IMR-90 (cell line): ENCODE measurements at regions not wholly inside any gene's neighbourhood (a gene's known extent, or its start where the extent isn't known, plus 50 kb on each side); places are given as distances from the start of the nearest gene placed in this dataset.
"Not testable (repeated sequence)": the region's sequence is repeated elsewhere in the genome, so short reads cannot be mapped to it uniquely, and the experiment has no call there.

ENCODE experiments used
- ATAC-seq: fragments of 200-7000 bp; cut with Tn5 transposase; 2 replicates; pipeline ENCODE4 v1.9.1; 2020; ENCODE audit warnings: low read depth, mild to moderate bottlenecking, moderate library complexity
- BruUV-seq: library from RNA; stranded (reverse); fragments of 400-500 nt; replicated peaks from 2 replicates; lab custom pipeline; 2021; lab: Mats Ljungman, UMichigan
- CTCF ChIA-PET: fragments of 300-600 bp; formaldehyde crosslinking; extraction: SDS; loops from one replicate; lab custom pipeline; 2021; ENCODE audit warnings: antibody characterized with exemption; lab: Yijun Ruan, JAX
- POLR2A ChIA-PET: fragments of 300-600 bp; sonication (Branson Sonifier 250); formaldehyde crosslinking; loops from one replicate; lab custom pipeline; 2022; ENCODE audit warnings: antibody characterized with exemption; ENCODE audit not compliant: unreplicated experiment; lab: Charles Lee
- DNase-seq: peaks from one replicate; pipeline ENCODE4 v3.0.0; 2013
- H2AFZ ChIP-seq: replicated peaks from 2 replicates; pipeline ENCODE3; 2013; ENCODE audit warnings: low read length, mild to moderate bottlenecking; ENCODE audit not compliant: poor library complexity
- H2AK5ac ChIP-seq: 2 replicates; pipeline ENCODE4 v1.6.1; 2013; ENCODE audit warnings: low read depth, low read length, inconsistent platforms
- H2AK9ac ChIP-seq: replicated peaks from 2 replicates; pipeline ENCODE3; 2013; ENCODE audit warnings: mild to moderate bottlenecking, low read depth, low read length, moderate library complexity; ENCODE audit not compliant: poor library complexity
- H2BK120ac ChIP-seq: 2 replicates; pipeline ENCODE4 v1.6.1; 2013; ENCODE audit warnings: low read depth, low read length, inconsistent platforms
- H2BK15ac ChIP-seq: 3 replicates; pipeline ENCODE4 v1.6.1; 2013; ENCODE audit warnings: low read depth, low read length, inconsistent platforms
- H2BK20ac ChIP-seq: 2 replicates; pipeline ENCODE4 v1.6.1; 2013; ENCODE audit warnings: low read depth, mild to moderate bottlenecking, inconsistent platforms, low read length, moderate library complexity
- H2BK5ac ChIP-seq: 2 replicates; pipeline ENCODE4 v1.6.1; 2013; ENCODE audit warnings: mild to moderate bottlenecking, low read depth, low read length, inconsistent platforms; ENCODE audit not compliant: poor library complexity, severe bottlenecking
- H3K14ac ChIP-seq: replicated peaks from 2 replicates; pipeline ENCODE4 v1.6.1; 2013; ENCODE audit warnings: low read depth, low read length, inconsistent platforms
- H3K18ac ChIP-seq: 2 replicates; pipeline ENCODE4 v1.6.1; 2013; ENCODE audit warnings: low read depth, low read length, control low read depth
- H3K23ac ChIP-seq: 2 replicates; pipeline ENCODE4 v1.6.1; 2013; ENCODE audit warnings: low read depth, low read length, inconsistent platforms
- H3K27ac ChIP-seq: 2 replicates; pipeline ENCODE4 v1.5.1; 2013; ENCODE audit warnings: mild to moderate bottlenecking, control low read depth, low read length; ENCODE audit not compliant: insufficient read depth
- H3K27me3 ChIP-seq: 2 replicates; pipeline ENCODE4 v1.6.1; 2013; ENCODE audit warnings: low read length; ENCODE audit not compliant: control insufficient read depth, insufficient read depth
- H3K36me3 ChIP-seq: 2 replicates; pipeline ENCODE4 v1.6.1; 2013; ENCODE audit warnings: low read length, mixed read lengths; ENCODE audit not compliant: control insufficient read depth, insufficient read depth
- H3K4ac ChIP-seq: 2 replicates; pipeline ENCODE4 v1.6.1; 2013; ENCODE audit warnings: low read depth, low read length, inconsistent platforms
- H3K4me1 ChIP-seq: 2 replicates; pipeline ENCODE4 v1.6.1; 2013; ENCODE audit warnings: low read length, mixed read lengths; ENCODE audit not compliant: control insufficient read depth, insufficient read depth
- H3K4me2 ChIP-seq: 2 replicates; pipeline ENCODE4 v1.6.1; 2013; ENCODE audit warnings: low read depth, mild to moderate bottlenecking, control low read depth, low read length, moderate library complexity
- H3K4me3 ChIP-seq: 2 replicates; pipeline ENCODE4 v1.5.1; 2013; ENCODE audit warnings: low read depth, mild to moderate bottlenecking, control low read depth, low read length, moderate library complexity; ENCODE audit not compliant: insufficient read depth
- H3K56ac ChIP-seq: 2 replicates; pipeline ENCODE4 v1.6.1; 2013; ENCODE audit warnings: low read length, inconsistent platforms; ENCODE audit not compliant: insufficient read depth; ENCODE audit errors: extremely low read depth
- H3K79me1 ChIP-seq, 2 experiments: 2 replicates each; pipeline ENCODE4 v1.6.1; 2013; ENCODE audit warnings: low read length in 2 of 2, inconsistent platforms in 1 of 2, low read depth in 1 of 2
- H3K9ac ChIP-seq: 2 replicates; pipeline ENCODE4 v1.6.1; 2013; ENCODE audit warnings: low read depth, low read length, control low read depth
- H3K9me1 ChIP-seq: 2 replicates; pipeline ENCODE4 v1.6.1; 2013; ENCODE audit warnings: low read length, inconsistent platforms; ENCODE audit not compliant: insufficient read depth
- H3K9me3 ChIP-seq: 2 replicates; pipeline ENCODE4 v1.6.1; 2013; ENCODE audit warnings: low read length; ENCODE audit not compliant: control insufficient read depth, insufficient read depth
- H4K20me1 ChIP-seq: 2 replicates; pipeline ENCODE4 v1.6.1; 2013; ENCODE audit warnings: low read length, inconsistent platforms; ENCODE audit not compliant: insufficient read depth
- H4K5ac ChIP-seq: 2 replicates; pipeline ENCODE4 v1.6.1; 2013; ENCODE audit warnings: mild to moderate bottlenecking, low read depth, low read length, control low read depth
- H4K8ac ChIP-seq, 2 experiments: 2 replicates each; pipeline ENCODE4 v1.6.1; 2013; ENCODE audit warnings: low read depth in 2 of 2, low read length in 2 of 2, control low read depth in 1 of 2, inconsistent platforms in 1 of 2
- H4K91ac ChIP-seq: 2 replicates; pipeline ENCODE4 v1.6.1; 2013; ENCODE audit warnings: low read depth, low read length, inconsistent platforms; ENCODE audit not compliant: insufficient read depth
- WGBS, 2 experiments: methylation state at CpG; one replicate each; pipeline versions ENCODE4 v1.1.5 to v1.1.7; 2013; ENCODE audit warnings: missing lambda C conversion rate in 2 of 2; ENCODE audit not compliant: insufficient read length in 1 of 2; ENCODE audit errors: extremely low coverage in 2 of 2; 5-methylcytosine and 5-hydroxymethylcytosine counted together
- dilution Hi-C: fragments of 300-500 bp; cut with HindIII; formaldehyde crosslinking; loops from one replicate; pipeline ENCODE4 v1.14.3; 2018; ENCODE audit warnings: low sequenced_read_pairs; ENCODE audit not compliant: unreplicated experiment
- in situ Hi-C: fragments of 300-500 bp; cut with MboI; formaldehyde crosslinking; loops from 3 replicates; pipeline ENCODE4 v1.14.3; 2019; ENCODE audit warnings: low sequenced_read_pairs, inconsistent platforms, mixed read lengths
- intact Hi-C: fragments of 100-400 bp; cut with micrococcal nuclease; formaldehyde crosslinking; loops from 2 replicates; pipeline ENCODE4 v1.10.0; 2022

DNA sequence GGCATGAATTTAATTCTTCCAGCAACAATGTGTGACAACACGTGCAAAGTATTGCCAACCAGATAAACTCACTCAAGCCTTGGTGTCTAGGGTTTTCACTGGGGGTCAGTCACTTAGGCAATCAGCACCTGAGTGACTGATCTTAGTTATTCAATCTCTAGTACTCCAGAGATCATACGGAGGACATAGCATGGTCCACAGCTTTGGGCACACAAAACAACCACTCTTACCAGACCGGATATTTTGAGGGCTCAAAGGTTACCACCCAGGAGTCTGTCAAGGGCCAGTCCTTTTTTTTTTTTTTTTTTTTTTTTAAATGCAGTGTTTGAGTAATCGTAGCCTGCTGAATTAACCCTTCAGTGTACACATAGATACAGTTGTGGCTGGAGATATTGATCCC, 699.2 kb downstream of the PRIM2 start:
- in situ Hi-C loops: not testable (repeated sequence)

GRCh38 chr6:58028188-58028587, 710.8 kb downstream of the PRIM2 start:
- H2AK9ac ChIP-seq, H3K27ac ChIP-seq, in situ Hi-C loops, H3K4me1 ChIP-seq, H2AK5ac ChIP-seq, H4K91ac ChIP-seq, H4K5ac ChIP-seq, H3K56ac ChIP-seq, H3K4me3 ChIP-seq, H3K9me3 ChIP-seq, BruUV-seq, DNase-seq, intact Hi-C loops, dilution Hi-C loops, H3K14ac ChIP-seq, POLR2A ChIA-PET, H3K9me1 ChIP-seq, H3K23ac ChIP-seq, H2BK5ac ChIP-seq, H3K79me1 ChIP-seq, CTCF ChIA-PET, H3K27me3 ChIP-seq, H2BK120ac ChIP-seq, H2BK20ac ChIP-seq, H3K9ac ChIP-seq, ATAC-seq, H2BK15ac ChIP-seq, H3K36me3 ChIP-seq, H3K4me2 ChIP-seq, H4K8ac ChIP-seq, H4K20me1 ChIP-seq, H3K4ac ChIP-seq, H3K18ac ChIP-seq, H2AFZ ChIP-seq: not testable (repeated sequence)
- WGBS, 2 experiments: no CpG with 5 or more reads among the region's 5 CpGs

More for the DNA sequence above, 699.2 kb downstream of the PRIM2 start:
- H4K91ac ChIP-seq, H4K20me1 ChIP-seq, dilution Hi-C loops, H2BK20ac ChIP-seq, ATAC-seq, H3K4me2 ChIP-seq, H3K4me3 ChIP-seq, H3K9ac ChIP-seq, CTCF ChIA-PET, H2AK9ac ChIP-seq, H3K27ac ChIP-seq, H2BK120ac ChIP-seq, H4K5ac ChIP-seq, H3K18ac ChIP-seq, H3K14ac ChIP-seq, H3K27me3 ChIP-seq, H3K56ac ChIP-seq, H3K4ac ChIP-seq, H3K9me3 ChIP-seq, H3K36me3 ChIP-seq, H3K4me1 ChIP-seq, BruUV-seq, H2BK5ac ChIP-seq, DNase-seq, H4K8ac ChIP-seq, H3K9me1 ChIP-seq, H3K79me1 ChIP-seq, intact Hi-C loops, H2AK5ac ChIP-seq, H3K23ac ChIP-seq, H2AFZ ChIP-seq, H2BK15ac ChIP-seq, POLR2A ChIA-PET: not testable (repeated sequence)
- no CpG with 5 or more reads among the region's 4 CpGs for WGBS, 2 experiments
